GM21447 (cell line): ENCODE measurements at regions not wholly inside any gene's neighbourhood (a gene's known extent, or its start where the extent isn't known, plus 50 kb on each side); places are given as distances from the start of the nearest gene placed in this dataset.
"Not testable (repeated sequence)": the region's sequence is repeated elsewhere in the genome, so short reads cannot be mapped to it uniquely, and the experiment has no call there.

ENCODE experiments used
- ATAC-seq: cut with Tn5 transposase; IDR thresholded peaks from one replicate; pipeline ENCODE4 v1.9.1; 2021; ENCODE audit not compliant: unreplicated experiment

DNA sequence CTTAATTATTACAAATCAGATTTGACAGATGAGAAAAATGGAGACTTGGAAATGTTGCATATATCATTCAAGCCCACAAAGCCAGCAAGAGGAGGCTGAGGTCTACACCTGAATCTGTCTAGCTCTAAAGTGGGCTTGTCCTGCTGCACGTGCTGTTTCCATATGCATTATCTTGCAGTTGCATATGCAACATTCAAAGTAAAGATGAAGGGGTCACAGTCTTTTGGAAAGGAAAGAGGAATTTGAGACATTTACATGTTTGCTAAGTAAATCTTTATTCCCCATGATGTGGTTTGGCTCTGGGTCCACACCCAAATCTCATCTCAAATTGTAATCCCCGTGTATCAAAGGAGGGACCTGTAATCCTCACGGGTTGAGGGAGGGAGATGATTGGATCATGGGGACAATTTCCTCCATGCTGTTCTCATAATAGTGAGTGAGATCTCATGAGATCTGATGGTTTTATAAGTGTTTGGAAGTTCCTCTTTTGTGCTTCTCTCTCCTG is 98.3 kb downstream of the BACH1 start:
- ATAC-seq, result no peak

- no peak for ATAC-seq
These were observed 104.6 kb downstream of the BACH1 start for GRCh38 chr21:29403301-29403700.

- no peak for ATAC-seq
These were observed 105.3 kb downstream of the BACH1 start for GRCh38 chr21:29403922-29404538.

DNA sequence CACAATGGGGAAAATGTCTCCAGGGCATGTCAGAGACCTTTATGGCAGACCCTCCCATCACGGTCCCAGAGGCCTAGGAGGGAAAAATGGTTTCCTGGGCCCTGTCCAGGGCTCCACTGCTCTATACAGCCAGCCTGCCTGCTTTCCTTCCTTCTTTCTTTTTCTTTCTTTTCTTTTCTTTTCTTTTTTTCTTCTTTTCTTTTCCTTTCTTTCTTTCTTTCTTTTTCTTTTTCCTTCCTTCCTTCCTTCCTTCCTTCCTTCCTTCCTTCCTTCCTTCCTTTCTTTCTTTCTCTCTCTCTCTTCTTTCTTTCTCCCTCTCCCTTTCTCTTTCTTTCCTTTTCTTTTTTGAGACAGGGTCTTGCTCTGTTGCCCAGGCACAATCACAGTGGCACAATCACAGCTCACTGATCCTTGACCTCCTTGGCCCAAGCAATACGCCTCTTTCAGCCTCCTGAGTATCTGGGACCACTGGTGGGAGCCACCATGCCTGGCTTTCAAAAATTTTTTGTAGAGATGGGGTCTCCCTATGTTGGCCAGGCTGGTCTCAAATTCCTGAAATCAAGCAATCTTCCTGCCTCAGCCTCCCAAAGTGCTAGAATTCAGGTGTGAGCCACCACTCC is 106.9 kb downstream of the BACH1 start:
- no peak for ATAC-seq

- no peak for ATAC-seq
These were observed 107.7 kb downstream of the BACH1 start for GRCh38 chr21:29406385-29406784.

DNA sequence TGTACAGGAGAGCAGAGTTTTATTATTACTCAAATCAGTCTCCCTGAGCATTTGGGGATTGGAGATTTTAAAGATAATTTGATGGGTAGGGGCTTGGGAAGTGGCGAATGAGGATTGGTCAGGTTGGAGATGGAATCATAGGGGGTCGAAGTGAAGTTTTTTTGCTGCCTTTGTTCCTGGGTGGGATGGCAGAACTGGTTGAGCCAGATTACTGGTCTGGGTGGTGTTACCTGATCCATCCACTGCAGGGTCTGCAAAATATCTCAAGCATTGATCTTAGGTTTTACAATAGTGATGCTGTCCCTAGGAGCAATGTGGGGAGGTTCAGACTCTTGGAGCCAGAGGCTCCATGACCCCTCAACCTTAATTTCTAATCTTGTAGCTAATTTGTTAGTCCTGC is 108.8 kb downstream of the BACH1 start:
- no peak for ATAC-seq

DNA sequence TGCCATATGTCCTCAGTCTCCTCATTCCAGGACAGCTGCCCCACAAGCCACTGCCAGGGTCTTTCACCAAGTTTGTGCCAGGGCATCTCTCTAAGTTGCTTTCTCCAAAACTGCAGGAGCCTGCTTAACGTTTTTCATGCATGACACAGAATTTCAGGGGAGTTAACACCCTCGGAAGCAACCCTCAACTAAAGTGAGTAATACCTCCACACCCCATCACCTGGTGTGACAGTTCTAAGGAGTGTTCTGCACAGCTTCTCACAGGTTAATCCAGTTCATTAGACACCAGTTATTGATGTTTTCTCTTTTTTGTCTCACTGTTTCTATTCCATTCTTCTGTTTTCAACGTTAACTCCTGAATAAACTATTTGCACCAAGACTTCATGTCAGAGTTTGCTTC is 115.0 kb downstream of the BACH1 start:
- ATAC-seq, result no peak

DNA sequence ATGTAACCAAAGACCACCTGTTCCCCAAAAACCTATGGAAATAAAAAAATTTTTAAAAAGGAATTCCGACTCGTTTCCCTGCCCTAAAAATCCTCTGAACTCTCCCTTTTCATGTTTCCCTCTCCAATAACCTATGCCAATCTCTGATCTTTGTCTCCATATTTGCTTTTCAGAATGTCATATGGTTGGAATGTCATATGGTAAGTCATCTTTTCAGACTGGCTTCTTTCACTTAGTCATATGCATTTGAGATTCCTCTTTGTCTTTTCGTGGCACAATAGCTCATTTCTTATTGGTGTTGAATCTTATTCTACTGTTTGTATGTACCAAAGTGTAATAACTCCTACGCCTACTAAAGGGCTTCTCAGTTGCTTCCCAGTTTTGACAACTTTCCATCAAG is 117.5 kb downstream of the BACH1 start:
- no peak for ATAC-seq

- peak; percentile 91 for ATAC-seq
These were observed 120.1 kb downstream of the BACH1 start for GRCh38 chr21:29418813-29419212.

DNA sequence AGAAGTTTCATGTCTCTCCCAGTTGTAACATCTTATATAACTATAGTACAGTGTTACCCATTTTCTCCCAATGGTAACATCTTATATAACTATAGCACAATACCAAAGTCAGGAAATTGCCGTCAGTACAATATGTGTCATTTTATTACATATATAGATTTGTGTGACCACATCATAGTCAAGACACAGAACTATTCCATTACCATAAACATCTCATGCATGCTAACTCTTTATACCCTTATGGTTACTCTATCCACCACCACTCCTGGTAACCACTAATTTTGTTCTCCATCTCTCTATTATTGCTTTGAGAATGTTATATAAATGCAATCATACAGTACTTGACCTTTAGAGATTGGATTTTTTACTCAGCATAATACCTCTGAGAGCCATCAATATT is 120.7 kb downstream of the BACH1 start:
- ATAC-seq, result no peak

GRCh38 chr21:29423099-29423870 is 124.6 kb downstream of the BACH1 start:
- ATAC-seq, result no peak

GRCh38 chr21:29424728-29425127 is 126.0 kb downstream of the BACH1 start:
- ATAC-seq, result no peak

DNA sequence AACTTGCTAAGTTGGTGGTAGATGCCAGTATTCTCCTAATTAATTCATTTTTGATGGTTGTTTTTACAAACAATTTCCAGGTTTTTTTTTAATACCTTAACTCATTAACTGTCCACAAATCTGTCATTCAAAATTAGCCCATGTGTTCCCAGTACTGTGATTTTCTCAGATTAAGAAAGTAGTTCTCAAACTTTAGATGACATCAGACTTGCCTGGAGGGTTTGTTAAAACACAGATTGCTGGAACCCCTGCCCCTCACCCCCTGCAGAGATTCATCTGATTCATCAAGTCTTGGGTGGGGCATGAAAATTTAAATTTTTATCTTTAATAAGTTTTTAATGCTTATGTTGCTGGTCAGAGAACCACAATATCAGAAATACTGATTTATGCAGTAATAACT is 130.5 kb downstream of the BACH1 start:
- no peak for ATAC-seq

- ATAC-seq, result no peak
These were observed 131.3 kb downstream of the BACH1 start for GRCh38 chr21:29430030-29430429.

DNA sequence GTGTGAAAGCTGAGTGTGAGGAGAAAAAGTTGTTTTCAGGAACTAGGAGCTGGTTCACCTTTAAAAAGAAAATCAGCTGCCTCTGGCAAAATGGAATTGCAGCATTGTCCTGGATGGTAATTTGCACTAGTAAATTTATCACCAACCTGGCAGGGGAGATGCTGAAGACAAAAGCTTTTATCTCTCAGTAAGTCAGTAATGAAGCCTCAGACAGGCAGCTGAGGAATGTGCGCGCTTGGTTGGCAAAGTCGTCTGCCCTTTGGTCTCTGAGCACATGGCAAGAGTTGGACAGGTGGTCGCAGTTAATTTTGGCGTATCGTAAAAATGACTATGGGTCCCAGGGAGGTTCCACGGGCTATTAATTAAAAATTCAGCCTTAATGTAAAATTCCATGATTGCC is 131.9 kb downstream of the BACH1 start:
- ATAC-seq, result no peak

DNA sequence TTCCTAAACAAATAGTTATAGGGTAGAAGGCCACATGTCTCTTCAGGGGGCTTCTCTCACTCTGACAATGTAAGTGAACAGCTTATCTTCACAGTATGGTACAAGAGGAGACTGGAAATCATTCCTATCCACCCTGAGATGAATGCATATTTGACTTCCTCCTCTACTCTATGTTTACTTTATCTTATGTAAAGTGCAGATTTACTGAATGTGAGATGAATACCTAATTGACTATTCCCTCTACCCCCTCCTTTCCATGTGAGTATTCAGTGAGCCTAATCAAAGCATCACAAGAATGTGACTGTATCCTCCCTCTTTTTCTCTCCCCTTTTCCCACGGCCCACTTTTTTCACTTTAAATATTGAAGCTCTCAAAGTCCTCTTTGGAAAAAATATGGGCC is 132.5 kb downstream of the BACH1 start:
- no peak for ATAC-seq

- no peak for ATAC-seq
These were observed 133.0 kb downstream of the BACH1 start for GRCh38 chr21:29431680-29432079.

GRCh38 chr21:29433366-29434059 is 134.8 kb downstream of the BACH1 start:
- ATAC-seq, result no peak

GRCh38 chr21:29434081-29434480 is 135.4 kb downstream of the BACH1 start:
- ATAC-seq, result no peak

DNA sequence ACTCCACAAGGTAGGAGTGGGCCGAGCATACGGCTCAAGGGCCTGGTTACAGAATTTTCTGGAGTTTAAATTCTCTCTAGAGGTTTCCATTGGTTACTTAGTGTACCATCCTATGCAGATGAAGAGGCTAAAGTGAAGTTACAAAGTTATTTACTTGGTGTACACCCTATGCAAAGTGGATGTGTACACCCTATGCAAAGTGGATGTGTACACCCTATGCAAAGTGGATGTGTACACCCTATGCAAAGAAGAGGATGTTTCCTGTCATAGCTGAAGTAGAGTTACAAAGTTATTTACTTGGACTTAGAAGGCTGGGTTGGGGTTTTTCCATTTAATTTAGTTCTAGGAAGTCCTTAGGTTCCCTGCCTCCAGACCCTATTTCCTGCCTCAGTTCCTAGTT is 136.3 kb downstream of the BACH1 start:
- not testable (repeated sequence) for ATAC-seq

DNA sequence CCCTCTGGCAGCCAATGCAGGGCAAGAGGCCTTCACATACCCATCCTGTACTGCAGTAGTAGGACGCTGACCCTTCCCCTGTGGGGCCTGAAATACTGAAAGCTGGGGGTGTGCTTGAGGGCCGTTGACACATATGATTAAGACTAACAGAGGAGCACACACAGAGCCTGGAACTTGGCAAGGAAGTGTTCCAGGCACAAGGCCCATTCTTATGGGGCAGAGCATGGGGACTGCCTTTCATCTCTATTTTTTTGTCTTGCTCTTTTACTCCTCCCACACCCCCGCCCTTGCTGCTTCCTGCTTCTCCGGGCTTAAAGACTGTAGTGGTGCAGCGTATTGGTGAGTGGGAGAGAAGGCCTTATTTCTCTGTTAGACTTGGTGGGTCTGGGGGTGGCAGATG is 137.4 kb downstream of the BACH1 start:
- ATAC-seq, result no peak

- no peak for ATAC-seq
These were observed 137.9 kb downstream of the BACH1 start for GRCh38 chr21:29436650-29437049.
